Neural crest cell (in vitro differentiated cells): ENCODE measurements at regions not wholly inside any gene's neighbourhood (a gene's known extent, or its start where the extent isn't known, plus 50 kb on each side); places are given as distances from the start of the nearest gene placed in this dataset.
A peak's percentile ranks its signal among the peaks of the same experiment; 100 is the strongest.

Experiments used
- DNase-seq: peaks from one replicate; pipeline ENCODE4 v3.0.0; 2021; ENCODE audit warnings: low read depth, mixed read lengths, low spot score
- H3K27ac Mint-ChIP-seq: one replicate; pipeline ENCODE4 v1.8.0; 2021; ENCODE audit warnings: mild to moderate bottlenecking, mixed read lengths; ENCODE audit not compliant: unreplicated experiment
- H3K27me3 Mint-ChIP-seq: 2 replicates; pipeline ENCODE4 v1.8.0; 2021; ENCODE audit warnings: low read depth, mild to moderate bottlenecking, mixed read lengths
- H3K36me3 Mint-ChIP-seq: 2 replicates; pipeline ENCODE4 v1.8.0; 2021; ENCODE audit warnings: low read depth, mild to moderate bottlenecking, mixed read lengths
- H3K4me1 Mint-ChIP-seq: 2 replicates; pipeline ENCODE4 v1.8.0; 2021; ENCODE audit warnings: mixed read lengths
- H3K4me3 Mint-ChIP-seq: one replicate; pipeline ENCODE4 v1.8.0; 2021; ENCODE audit warnings: mild to moderate bottlenecking, mixed read lengths
- H3K9me3 Mint-ChIP-seq: 2 replicates; pipeline ENCODE4 v1.8.0; 2021; ENCODE audit warnings: mixed read lengths
- CTCF ChIP-seq: fragments of 200-600 bp; sonication (generic); conservative IDR thresholded peaks from 2 replicates; pipeline ENCODE4 v1.5.0; 2021; ENCODE audit warnings: antibody characterized with exemption, mild to moderate bottlenecking

GRCh38 chrX:115372152-115372551, 82.6 kb downstream of the LUZP4 start:
- Mint-ChIP-seq H3K4me1 (peaks cover 66% of the 10 kb centered on the region), H3K9me3 (peaks cover 5% of the 10 kb centered on the region), H3K27me3 (no peaks in the 10 kb centered on the region), H3K27ac (peak overlapping the region; percentile 94), H3K36me3 (peaks cover 14% of the 10 kb centered on the region), H3K4me3 (peak overlapping the region; percentile 39)
- no peak for DNase-seq
- no peak for TF ChIP-seq CTCF

GRCh38 chrX:115373308-115373707, 83.8 kb downstream of the LUZP4 start:
- peak; percentile 47 for DNase-seq
- H3K36me3 Mint-ChIP-seq: peaks cover 14% of the 10 kb centered on the region
- H3K27ac Mint-ChIP-seq: peak overlapping the region; percentile 94
- peaks cover 5% of the 10 kb centered on the region for H3K9me3 Mint-ChIP-seq
- H3K4me1 Mint-ChIP-seq: peaks cover 62% of the 10 kb centered on the region
- TF ChIP-seq CTCF: no peak
- no peaks in the 10 kb centered on the region for H3K27me3 Mint-ChIP-seq
- H3K4me3 Mint-ChIP-seq: peak overlapping the region; percentile 28

- H3K9me3 Mint-ChIP-seq: peaks cover 8% of the 10 kb centered on the region
- H3K4me3 Mint-ChIP-seq: no peak overlapping the region
- TF ChIP-seq CTCF: no peak
- H3K27me3 Mint-ChIP-seq: no peaks in the 10 kb centered on the region
- H3K36me3 Mint-ChIP-seq: peaks cover 14% of the 10 kb centered on the region
- DNase-seq: no peak
- H3K27ac Mint-ChIP-seq: no peak overlapping the region
- H3K4me1 Mint-ChIP-seq: peaks cover 29% of the 10 kb centered on the region
Measured at GRCh38 chrX:115378471-115378870, 89.0 kb downstream of the LUZP4 start.

- Mint-ChIP-seq H3K27me3 (no peaks in the 10 kb centered on the region), H3K27ac (no peak overlapping the region)
- no peak for TF ChIP-seq CTCF
Measured at GRCh38 chrX:115387327-115387726, 97.8 kb downstream of the LUZP4 start.

GRCh38 chrX:115388879-115389278, 99.4 kb downstream of the LUZP4 start:
- no peak for TF ChIP-seq CTCF
- DNase-seq: no peak
- Mint-ChIP-seq H3K9me3 (no peaks in the 10 kb centered on the region), H3K36me3 (no peaks in the 10 kb centered on the region), H3K27me3 (no peaks in the 10 kb centered on the region), H3K4me3 (no peak overlapping the region), H3K27ac (no peak overlapping the region), H3K4me1 (peaks cover 38% of the 10 kb centered on the region)

More at GRCh38 chrX:115387327-115387726, 97.8 kb downstream of the LUZP4 start:
- Mint-ChIP-seq H3K4me1 (peaks cover 38% of the 10 kb centered on the region), H3K36me3 (no peaks in the 10 kb centered on the region), H3K9me3 (no peaks in the 10 kb centered on the region), H3K4me3 (no peak overlapping the region)
- no peak for DNase-seq

- no peak for TF ChIP-seq CTCF
- Mint-ChIP-seq H3K27me3 (no peaks in the 10 kb centered on the region), H3K4me1 (peaks cover 42% of the 10 kb centered on the region), H3K27ac (no peak overlapping the region), H3K9me3 (no peaks in the 10 kb centered on the region), H3K36me3 (no peaks in the 10 kb centered on the region), H3K4me3 (no peak overlapping the region)
- DNase-seq: no peak
Measured at GRCh38 chrX:115390078-115390477, 100.6 kb downstream of the LUZP4 start.
